ENCODE measurements at regions not wholly inside any gene's neighbourhood (a gene's known extent, or its start where the extent isn't known, plus 50 kb on each side); places are given as distances from the start of the nearest gene placed in this dataset.

DNA sequence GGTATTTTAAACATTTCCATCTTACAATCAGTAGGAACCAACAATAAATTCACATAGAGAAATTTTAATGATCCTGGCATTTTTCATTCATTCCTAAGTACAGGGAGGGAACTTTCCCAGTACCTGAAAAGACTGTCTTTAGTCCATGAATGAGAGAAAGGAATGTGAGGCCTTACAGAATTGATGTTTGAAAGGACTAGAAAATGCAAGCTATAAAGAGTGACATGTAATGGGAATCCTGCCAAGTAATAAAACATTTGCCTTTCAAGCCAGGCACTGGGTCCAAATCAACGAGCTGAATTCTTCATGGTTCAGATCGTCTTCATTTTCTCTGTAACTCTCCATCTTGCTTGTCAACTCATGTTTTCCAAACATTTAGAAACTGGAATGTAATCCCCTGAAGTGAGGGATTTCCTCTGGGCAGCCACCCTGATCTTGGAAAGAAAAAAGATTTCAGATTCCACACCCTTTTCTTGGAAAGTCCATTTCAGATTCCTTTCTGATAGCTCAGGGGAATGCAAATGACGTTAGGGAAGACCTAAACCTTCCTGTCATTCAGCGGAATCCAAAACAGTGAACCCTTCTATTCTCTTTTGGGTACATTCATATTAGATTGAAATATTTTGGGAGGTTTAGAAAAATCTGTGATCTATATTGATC lies 315.8 kb downstream of the SH3GL2 start:
- DNase-seq, result no peak

DNA sequence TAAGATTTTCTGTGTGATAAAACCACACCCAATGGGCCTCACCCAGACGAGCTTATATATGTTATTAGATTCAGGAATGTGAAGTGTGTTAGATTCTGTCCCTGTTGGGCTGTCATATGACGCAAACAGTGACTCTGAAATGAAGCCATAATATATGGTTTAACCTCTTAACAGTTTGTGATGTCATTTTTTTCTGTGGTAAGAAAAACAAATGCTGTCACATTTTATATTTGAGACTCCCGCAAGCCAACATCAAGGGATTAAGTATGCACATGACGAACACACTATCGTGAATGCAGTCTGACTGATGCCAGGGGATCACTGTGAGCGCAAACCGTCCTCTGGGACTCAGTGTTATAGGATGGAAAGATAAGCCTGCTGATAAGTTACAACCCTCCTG lies 321.7 kb downstream of the SH3GL2 start:
- no peak for DNase-seq

DNA sequence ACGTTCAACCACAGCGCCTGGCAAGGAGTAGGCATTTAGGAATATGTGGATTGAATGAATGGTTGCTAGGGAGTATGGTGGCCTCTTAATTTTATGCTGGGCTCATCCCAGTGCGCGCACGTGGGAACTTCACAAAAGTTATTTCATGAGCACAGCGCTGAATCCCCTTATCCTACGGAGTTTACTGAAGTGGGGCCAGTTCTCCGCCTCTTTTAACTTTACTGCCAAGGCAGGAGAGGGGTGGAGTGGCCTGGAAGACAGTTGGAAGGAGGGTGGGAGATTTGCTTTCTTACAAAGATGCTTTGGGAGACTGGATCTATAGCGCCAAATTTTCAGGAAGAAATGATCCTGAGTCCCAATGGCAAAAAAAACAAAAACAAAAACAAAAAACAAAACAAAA lies 326.5 kb downstream of the SH3GL2 start:
- DNase-seq, result no peak

DNA sequence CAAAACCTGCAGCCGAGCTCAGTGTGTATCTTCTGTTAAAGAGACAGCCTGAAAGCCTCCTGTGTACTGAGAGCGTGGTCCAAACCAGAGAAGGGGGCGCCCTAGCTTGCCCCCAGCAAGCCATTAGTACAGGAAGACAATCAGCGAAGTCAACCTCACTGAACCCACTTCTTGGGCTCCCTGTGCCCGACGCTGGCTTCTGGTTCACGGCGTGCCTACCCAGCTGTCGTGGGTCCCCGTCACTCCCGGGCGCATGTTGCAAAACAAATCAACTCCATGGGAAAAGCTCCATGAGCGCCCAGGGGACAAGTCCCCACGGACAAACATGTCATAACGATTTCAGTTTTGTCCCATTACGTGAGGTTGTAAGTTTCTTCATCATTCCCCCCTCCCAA lies 326.9 kb downstream of the SH3GL2 start:
- no peak for DNase-seq

DNA sequence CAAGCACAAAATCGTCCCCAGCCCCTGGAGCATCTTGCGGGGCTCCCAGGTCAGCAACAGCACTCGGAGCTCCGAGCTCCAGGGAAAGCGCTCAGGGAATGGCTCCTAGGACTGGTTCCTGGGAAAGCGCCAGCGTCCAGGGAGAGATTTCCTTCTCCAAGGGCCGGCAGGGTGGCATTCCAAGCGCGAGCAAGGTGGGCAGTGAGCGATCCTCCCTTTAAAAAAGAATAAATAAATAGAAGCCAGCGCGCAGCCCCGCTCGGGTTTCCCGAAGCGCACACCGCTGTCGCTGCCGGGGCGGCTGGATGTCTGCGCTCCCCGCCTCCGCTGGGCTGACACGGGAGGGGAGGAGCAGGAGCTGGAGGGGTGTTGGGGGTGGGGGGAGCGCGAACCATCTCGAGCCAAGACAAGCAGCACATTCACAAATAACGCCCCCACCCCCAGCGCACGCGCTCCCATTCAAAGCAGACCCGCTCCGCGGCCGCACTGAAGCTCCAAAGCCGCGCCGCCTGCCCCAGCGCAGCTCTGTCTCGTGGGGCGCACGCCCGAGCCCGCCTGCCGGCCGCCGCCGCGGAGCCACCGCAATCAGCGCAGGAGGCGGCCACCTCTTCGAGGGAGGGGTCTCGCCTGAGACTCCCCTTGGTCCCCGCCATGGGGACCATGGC lies 327.4 kb downstream of the SH3GL2 start:
- DNase-seq, result no peak

DNA sequence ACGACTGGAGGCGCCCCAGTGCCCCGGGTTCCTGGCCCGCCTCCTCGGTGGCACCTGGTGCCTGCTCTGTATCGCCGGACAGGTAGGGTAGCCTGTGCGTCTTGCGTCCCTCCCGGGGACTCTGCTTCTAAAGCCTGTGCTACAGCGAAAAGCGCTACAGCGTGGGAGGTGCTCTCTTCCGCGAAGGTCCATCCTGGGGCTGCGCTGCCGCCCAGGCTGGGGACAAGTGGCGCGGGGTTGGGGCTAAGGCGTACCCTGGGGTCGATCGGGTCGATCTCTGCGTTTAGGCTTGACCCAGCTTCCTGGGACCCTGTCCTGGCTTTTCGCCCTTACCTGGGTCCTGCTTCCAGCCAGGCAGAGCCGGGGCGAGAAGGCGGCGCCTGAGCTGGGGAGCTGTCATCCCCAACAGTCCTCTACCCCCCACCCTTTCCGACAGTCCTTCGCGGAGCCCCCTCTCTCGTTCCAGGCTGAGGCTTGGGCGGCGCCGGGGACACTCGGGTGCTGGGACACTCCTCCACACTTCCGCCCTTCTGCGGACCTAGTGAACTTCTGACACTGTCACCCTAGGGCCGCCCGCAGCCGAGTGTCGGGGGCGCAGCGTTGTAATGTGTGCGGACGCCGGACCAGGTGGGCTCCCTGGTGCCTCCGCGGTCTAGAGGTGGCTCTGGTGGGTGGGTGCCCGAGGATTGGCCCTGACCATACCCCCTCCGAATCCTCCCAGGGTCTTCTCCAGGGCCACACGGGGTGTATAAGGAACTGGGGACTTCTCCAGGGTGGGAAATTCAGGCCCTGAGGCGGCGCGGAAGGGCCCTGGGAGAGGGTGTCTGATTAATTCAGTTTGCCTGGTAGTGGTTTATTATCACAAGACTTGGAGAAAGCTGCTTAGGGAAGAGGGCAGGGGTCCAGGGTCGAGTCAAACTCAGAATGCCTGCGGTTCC lies 328.2 kb downstream of the SH3GL2 start:
- no peak for DNase-seq

DNA sequence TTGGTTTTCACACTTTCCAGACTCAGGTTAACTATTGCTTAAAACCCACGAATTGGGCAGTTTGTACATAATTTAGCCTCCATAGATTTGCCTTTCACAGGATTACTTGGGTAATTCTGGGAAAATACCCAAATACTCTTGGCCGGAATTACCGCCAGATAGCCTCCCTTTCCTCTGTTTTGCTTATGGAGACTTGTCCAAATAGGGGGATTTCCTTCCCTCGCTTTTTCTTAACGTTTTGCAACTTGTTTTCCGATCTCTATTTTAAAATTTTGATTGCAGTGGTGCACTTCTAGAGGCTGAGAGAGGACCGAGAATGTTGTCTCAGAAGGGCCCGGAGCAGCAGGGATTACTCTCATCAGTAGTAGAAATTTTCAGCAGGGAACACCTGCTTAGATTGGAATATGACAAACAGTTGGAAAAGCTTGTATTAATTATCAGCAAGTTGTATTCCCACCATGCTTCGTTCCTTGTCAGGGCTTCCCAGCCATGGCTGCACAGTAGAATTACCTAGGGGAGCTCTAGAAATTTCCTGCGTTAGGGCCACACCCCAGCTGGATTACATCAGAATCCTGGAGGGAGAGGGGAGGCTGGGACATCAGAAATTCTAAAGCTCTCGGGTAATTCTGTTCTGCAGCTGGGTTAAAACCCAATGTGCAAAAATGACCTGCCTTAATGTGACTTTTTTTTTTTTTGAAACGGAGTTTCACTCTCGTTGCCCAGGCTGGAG lies 329.1 kb downstream of the SH3GL2 start:
- DNase-seq, result no peak

DNA sequence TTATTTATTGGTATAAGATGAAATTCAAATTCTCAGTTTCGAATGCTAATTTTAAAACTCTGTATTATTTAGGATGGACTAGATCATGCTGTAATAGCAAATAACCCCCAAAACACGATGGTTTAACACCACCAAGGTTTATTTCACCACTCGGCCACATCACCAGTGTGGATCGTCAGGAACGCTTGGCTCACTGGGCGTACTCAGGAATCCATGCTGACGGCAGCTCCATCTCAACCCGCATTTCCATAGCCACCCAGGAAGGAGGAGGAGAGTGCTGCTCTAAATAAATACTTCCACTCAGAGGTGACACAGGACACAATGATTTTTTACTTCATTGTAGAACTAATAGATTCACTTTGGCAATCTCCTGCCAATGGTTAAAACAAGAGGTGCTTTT lies 347.4 kb downstream of the SH3GL2 start:
- DNase-seq, result no peak

DNA sequence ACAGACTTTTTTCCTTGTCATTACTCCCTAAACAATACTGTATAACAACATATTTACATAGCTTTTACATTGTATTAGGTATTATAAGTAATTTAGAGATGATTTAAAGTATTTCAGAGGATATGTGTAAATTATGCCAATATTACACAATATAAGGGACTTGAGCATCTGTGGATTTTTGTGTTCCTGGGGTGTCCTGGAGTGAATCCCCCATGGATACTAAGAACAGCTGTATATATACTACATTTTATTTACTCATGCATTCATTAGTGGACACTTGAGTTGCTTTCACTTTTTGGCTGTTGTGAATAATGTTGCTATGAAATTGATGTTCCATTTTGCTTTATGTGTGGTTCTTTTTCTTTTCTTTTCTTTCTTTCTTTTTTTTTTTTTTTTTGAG lies 348.8 kb downstream of the SH3GL2 start:
- DNase-seq, result no peak

DNA sequence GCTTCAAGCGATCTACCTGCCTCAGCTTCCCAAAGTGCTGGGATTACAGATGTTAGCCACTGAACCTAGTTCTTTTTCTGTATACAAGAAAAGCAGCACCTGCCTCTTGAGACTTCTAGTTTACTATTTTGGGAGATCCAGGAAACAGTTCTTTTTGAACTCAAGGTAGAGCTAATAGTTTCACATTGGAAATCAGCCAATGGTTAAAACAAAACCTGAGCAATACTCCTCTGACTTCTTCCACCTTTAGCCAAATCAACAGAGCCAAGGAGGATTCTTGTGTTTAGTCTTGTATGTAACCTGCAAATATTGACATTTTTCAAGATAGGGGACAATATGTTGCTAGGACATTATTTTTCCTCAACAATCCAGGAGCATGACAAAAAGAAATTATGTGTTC lies 349.4 kb downstream of the SH3GL2 start:
- DNase-seq, result no peak

DNA sequence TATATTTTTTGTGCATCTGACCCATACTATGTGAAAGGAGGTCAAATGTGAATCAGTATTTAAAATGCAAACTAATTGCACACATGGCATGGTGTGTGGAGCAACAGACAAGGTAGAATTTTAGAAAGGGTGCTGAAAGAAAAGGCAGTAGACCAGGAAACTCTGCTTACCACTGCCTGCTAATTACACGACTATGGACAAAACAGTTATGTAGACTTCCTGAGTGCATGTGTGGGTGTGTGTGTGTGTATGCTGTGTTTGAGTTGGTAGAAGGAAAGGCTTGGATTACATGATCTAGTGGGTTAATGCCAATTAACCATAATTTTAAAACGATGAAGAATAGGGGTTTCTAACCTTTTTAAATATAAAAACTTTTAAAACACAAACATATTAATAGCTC lies 349.9 kb downstream of the SH3GL2 start:
- DNase-seq, result no peak

DNA sequence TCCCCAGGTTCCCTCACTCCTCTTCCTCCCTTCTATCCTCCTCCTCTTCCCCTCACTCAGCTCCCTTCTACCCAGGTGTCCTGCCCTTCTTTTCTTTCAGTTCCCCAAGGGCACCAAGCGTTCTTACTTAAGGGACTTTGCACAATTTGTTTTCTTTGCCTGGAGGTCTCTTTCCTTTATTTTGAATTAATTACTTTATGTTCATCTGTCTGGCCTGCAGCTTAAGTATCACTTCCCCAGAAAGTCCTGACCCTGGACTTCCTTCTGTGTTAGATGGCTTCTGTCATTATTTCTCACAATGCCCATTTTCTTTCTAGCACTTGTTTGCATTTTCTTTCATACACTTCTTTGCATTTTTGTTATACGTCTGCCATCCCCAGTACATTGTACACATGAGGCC lies 350.6 kb downstream of the SH3GL2 start:
- DNase-seq, result no peak

DNA sequence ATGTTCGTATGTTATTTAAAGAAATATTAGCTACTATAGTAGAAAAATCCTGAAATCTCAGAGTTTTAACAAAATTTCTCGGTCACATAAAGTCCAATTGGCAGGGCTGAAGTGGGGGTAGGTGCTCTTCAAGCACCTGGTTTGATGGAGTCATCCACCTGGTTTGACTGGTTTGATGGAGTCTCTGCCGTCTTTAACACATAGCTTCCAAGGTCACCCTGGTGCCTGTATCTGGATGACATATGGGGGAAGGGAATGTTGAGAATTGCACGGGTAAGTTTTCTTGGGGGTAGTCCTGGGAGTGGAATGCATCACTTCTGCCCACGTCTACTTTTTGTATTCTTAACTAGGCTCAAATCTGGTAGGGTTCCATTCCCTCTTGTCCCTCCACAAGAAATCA lies 351.2 kb downstream of the SH3GL2 start:
- no peak for DNase-seq

DNA sequence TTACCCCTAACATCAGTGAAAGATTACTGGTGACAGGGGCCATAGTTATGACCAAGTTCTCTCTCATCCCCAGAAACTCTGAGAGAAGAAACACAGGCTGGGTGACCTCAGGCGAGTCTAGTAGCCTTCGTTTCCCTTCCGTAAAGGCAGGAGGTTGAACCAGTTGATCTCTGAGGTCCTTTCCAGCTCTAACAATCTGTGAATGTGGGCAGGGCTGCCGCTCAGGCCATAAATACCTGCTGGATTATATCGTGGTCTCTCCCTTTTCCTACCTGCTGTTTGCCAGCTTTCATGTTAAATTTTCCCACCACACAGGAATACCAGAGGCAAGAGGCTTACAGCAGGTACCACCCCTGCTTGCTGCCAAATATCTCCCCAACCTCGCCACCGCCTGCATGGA lies 357.5 kb downstream of the SH3GL2 start:
- DNase-seq, result no peak

DNA sequence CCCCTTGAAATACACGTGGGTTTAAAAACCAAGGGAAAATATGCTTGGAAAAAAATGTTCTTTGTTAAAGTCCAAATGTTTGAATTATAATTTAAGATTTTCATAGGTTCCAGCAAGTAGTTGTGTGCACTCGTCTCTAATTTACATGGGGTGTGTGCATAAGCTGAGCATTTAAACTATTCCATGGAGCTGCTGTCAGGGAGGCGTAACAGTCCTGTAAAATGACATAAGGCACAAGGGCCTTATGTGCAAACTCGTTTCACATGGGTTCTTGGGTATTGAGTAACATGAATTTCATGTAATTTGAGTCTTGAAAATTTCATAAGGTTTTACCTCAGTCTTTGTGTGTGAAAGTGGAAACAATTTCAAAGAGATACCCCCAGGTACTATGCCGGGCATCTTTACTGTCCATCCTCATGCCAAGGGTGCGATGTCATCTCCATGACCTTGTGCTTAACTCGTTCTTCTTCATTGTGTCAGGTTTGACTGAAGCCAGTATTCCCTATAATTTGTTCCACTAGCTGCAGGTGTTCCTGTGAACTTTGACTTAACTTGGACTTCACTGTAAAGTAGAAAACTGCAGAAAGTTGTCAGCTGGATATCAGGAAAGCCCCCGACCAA lies 359.3 kb downstream of the SH3GL2 start:
- DNase-seq, result no peak

DNA sequence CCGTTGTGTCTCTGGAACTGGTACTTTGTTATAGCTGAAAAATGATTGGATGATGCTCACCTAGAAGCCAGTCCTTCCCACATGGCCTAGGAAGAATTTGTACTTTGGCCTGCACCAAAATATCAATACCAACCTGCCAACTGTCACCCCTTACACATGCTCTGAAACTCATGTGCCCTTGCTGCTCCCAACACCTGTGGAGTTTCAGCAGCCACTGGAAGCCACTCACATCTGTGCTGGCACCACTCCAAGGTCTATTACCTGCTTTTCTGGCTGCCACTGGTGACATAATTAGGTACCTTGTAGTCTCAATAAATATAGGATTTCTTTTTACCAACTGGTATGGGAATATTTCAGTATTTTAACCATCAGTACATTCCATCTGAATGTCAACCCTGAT lies 363.6 kb downstream of the SH3GL2 start:
- DNase-seq, result no peak

DNA sequence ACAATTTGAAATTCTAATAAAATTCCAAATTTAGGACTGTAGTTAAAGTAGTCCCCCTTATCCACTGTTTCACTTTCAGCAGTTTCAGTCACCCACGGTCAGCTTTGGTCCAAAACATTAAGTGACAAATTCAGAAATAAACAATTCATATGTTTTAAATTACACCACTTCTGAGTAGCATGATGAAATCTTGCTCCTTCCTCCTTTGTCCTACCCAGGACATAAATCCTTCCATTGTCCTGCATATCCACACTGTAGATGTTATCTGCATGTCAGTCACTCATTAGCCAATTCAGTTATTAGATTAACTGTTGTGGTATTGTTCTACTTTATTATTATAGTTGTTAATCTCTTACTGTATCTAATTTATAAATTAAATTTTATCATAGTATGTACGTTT lies 376.5 kb downstream of the SH3GL2 start:
- DNase-seq, result no peak

DNA sequence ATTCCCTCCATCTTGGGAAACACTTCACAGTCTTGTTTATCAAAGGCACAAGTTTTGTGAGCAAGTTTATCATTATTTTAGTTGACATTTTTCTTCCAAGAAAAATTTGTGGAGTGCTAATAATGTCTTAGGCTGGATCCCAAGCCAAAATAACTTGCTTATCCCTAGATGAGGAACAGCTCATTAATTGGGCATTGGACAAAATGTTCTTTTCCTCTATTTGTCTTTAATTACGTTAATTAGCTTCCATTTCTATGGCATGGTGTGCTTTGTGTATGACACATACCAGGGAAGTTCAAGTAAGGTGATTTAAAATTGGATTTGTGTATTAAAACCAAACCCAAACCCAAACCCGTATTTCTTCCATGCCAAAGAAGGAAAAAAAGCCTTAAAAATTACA lies 379.5 kb downstream of the SH3GL2 start:
- DNase-seq, result no peak

DNA sequence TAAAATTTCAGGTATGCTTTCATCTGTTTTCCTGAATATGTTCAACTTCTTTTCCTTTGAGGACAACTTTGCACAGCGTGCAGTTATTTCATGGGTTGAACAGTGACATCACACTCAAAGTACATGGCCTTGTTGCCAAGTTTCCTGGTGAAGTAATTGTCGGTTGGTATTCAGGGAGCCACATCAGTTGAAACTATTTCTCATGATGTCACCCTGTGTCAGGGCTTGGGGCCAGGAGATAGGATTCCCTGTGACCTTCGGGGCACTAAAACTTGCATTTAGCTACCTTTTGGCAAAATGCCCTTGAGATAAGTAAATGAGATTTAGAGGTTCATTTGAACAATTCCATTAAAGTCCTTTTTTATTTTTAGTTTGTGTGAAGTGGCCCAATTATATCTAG lies 383.9 kb downstream of the SH3GL2 start:
- DNase-seq, result no peak

DNA sequence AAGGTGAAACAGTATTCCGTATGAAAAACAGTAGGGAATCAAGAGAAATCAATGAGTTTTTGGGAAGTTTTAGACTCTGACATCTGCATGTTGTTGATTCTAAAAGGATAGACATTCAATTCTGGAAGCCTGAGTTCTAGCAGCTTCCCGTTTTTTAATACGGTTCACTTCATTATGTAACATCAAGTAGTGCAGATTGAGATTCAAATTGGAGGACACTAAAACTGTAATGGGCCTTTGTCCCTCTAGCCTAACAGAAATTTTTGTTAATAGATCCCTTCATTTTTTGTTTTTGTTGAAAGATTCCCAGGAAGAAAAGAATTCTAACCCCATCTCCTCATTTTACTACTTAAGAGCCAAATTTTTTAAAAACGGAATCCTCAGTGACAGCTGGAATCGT lies 384.6 kb downstream of the SH3GL2 start:
- no peak for DNase-seq

DNA sequence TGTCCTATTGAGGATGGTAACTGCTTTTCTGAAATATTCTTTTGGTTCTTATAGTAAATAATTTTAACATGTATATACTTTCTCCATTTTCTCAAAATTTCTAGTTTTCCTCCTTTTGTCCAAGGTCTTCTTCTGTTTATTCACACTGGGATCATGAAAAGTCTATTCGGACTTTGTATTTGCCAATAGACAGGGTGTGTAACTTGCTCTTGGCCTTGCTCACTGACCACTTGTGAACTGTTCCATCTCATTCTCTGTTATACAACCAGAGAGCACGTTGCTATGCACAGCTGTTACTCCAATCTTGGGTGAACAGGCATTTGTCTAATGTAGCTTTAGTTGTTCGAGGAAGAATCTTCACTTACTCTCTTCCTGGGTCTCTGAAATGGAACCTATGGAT lies 388.9 kb downstream of the SH3GL2 start:
- DNase-seq, result no peak

DNA sequence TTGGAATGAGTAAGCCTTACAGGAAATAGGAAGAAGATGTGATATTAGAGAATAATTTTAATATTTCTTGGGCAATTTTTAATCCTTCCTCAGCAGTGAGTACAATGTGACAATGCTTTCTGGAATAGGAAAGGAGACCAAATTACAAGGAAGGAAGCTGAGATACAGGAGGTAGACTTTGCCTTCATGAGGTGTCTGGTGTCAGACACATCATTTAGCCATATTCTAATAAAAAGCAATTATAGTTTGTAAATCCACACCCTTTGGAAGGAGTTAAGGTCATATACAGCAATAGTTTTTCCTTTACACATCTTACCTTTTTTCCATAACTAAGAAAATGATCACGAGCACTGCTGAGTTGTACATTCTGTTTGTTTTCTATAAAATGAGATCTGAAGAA lies 390.4 kb downstream of the SH3GL2 start:
- no peak for DNase-seq

DNA sequence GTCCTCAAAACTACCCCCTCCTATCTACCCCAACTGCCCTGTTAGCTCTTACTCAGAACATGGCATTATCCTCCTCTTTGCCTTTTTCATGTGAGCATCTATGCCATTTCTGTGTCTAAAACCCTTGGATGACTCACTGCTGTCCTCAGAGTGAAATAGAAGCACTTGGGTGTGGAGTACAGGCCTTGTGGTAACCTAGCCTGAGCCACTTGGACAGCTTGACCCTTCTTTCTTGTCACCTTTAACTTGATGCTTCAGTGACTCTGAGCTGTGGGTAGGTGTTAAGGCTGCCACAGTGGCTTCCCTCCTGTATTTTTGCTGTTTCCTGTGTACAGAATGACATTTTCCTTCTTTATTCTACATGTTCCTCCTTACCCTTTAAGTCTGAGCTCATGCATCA lies 391.4 kb downstream of the SH3GL2 start:
- DNase-seq, result no peak

Measured in dermis blood vessel endothelial cell (primary cell).